ENCODE measurements at regions not wholly inside any gene's neighbourhood (a gene's known extent, or its start where the extent isn't known, plus 50 kb on each side); places are given as distances from the start of the nearest gene placed in this dataset.

GRCh38 chr13:30034458-30034795, 184.0 kb upstream of the UBL3 start:
- Histone ChIP-seq H3K4me3 (no peak overlapping the region), H3K36me3 (no peaks in the 10 kb centered on the region), H3K27me3 (replicated peaks) (no peaks in the 10 kb centered on the region), H3K4me1 (replicated peaks) (peaks cover 45% of the 10 kb centered on the region), H3K9me3 (replicated peaks) (no peaks in the 10 kb centered on the region), H3K27ac (peak overlapping the region; percentile 58)
- DNase-seq (ENCODE audit: low read depth in 1 of 2, low spot score in 2 of 2), result no peak

- H3K27me3 ChIP-seq (replicated peaks), result no peaks in the 10 kb centered on the region
- DNase-seq (ENCODE audit: low read depth in 1 of 2, low spot score in 2 of 2), result peak; percentile 66 to 87
- no peaks in the 10 kb centered on the region for H3K9me3 ChIP-seq (replicated peaks)
- H3K4me3 ChIP-seq, result no peak overlapping the region
- H3K4me1 ChIP-seq (replicated peaks), result peaks cover 40% of the 10 kb centered on the region
- H3K27ac ChIP-seq, result peak overlapping the region; percentile 58
- H3K36me3 ChIP-seq, result no peaks in the 10 kb centered on the region
These were observed 183.5 kb upstream of the UBL3 start for GRCh38 chr13:30033681-30034457.

- Histone ChIP-seq H3K9me3 (replicated peaks) (no peaks in the 10 kb centered on the region), H3K36me3 (no peaks in the 10 kb centered on the region), H3K27ac (no peak overlapping the region), H3K4me1 (replicated peaks) (peaks cover 24% of the 10 kb centered on the region), H3K4me3 (no peak overlapping the region), H3K27me3 (replicated peaks) (no peaks in the 10 kb centered on the region)
- DNase-seq (ENCODE audit: low read depth in 1 of 2, low spot score in 2 of 2), result no peak
These were observed 181.8 kb upstream of the UBL3 start for GRCh38 chr13:30032263-30032662.

GRCh38 chr13:30031488-30031887, 181.1 kb upstream of the UBL3 start:
- H3K9me3 ChIP-seq (replicated peaks), result no peaks in the 10 kb centered on the region
- H3K27ac ChIP-seq, result no peak overlapping the region
- H3K27me3 ChIP-seq (replicated peaks), result no peaks in the 10 kb centered on the region
- peaks cover 23% of the 10 kb centered on the region for H3K4me1 ChIP-seq (replicated peaks)
- no peaks in the 10 kb centered on the region for H3K36me3 ChIP-seq
- DNase-seq (ENCODE audit: low read depth in 1 of 2, low spot score in 2 of 2), result no peak
- H3K4me3 ChIP-seq, result no peak overlapping the region

GRCh38 chr13:30030141-30030750, 179.8 kb upstream of the UBL3 start:
- no peaks in the 10 kb centered on the region for H3K27me3 ChIP-seq (replicated peaks)
- no peak for DNase-seq (ENCODE audit: low read depth in 1 of 2, low spot score in 2 of 2)
- no peaks in the 10 kb centered on the region for H3K36me3 ChIP-seq
- H3K9me3 ChIP-seq (replicated peaks), result no peaks in the 10 kb centered on the region
- no peak overlapping the region for H3K27ac ChIP-seq
- no peak overlapping the region for H3K4me3 ChIP-seq
- H3K4me1 ChIP-seq (replicated peaks), result peaks cover 23% of the 10 kb centered on the region

GRCh38 chr13:30027569-30028455, 177.4 kb upstream of the UBL3 start:
- DNase-seq (ENCODE audit: low read depth in 1 of 2, low spot score in 2 of 2), result no peak
- Histone ChIP-seq H3K36me3 (no peaks in the 10 kb centered on the region), H3K27ac (no peak overlapping the region), H3K4me1 (replicated peaks) (peaks cover 5% of the 10 kb centered on the region), H3K9me3 (replicated peaks) (no peaks in the 10 kb centered on the region), H3K4me3 (no peak overlapping the region), H3K27me3 (replicated peaks) (no peaks in the 10 kb centered on the region)

- no peaks in the 10 kb centered on the region for H3K9me3 ChIP-seq (replicated peaks)
- H3K4me3 ChIP-seq, result no peak overlapping the region
- no peak for DNase-seq (ENCODE audit: low read depth in 1 of 2, low spot score in 2 of 2)
- H3K27me3 ChIP-seq (replicated peaks), result no peaks in the 10 kb centered on the region
- H3K27ac ChIP-seq, result no peak overlapping the region
- no peaks in the 10 kb centered on the region for H3K4me1 ChIP-seq (replicated peaks)
- no peaks in the 10 kb centered on the region for H3K36me3 ChIP-seq
These were observed 176.5 kb upstream of the UBL3 start for GRCh38 chr13:30026909-30027308.

- H3K27ac ChIP-seq, result no peak overlapping the region
- DNase-seq (ENCODE audit: low read depth in 1 of 2, low spot score in 2 of 2), result no peak
- H3K4me3 ChIP-seq, result no peak overlapping the region
These were observed 175.7 kb upstream of the UBL3 start for GRCh38 chr13:30026093-30026492.

GRCh38 chr13:30025351-30025750, 174.9 kb upstream of the UBL3 start:
- Histone ChIP-seq H3K27ac (no peak overlapping the region), H3K9me3 (replicated peaks) (no peaks in the 10 kb centered on the region), H3K36me3 (no peaks in the 10 kb centered on the region), H3K4me3 (no peak overlapping the region), H3K27me3 (replicated peaks) (no peaks in the 10 kb centered on the region), H3K4me1 (replicated peaks) (peaks cover 4% of the 10 kb centered on the region; the same call in 1 of the 2 replicates)
- DNase-seq (ENCODE audit: low read depth in 1 of 2, low spot score in 2 of 2), result no peak

More at GRCh38 chr13:30026093-30026492, 175.7 kb upstream of the UBL3 start:
- no peaks in the 10 kb centered on the region for H3K27me3 ChIP-seq (replicated peaks)
- H3K9me3 ChIP-seq (replicated peaks), result no peaks in the 10 kb centered on the region
- no peaks in the 10 kb centered on the region for H3K36me3 ChIP-seq
- peaks cover under 1% of the 10 kb centered on the region; the same call in 1 of the 2 replicates for H3K4me1 ChIP-seq (replicated peaks)

GRCh38 chr13:30024125-30024865, 173.9 kb upstream of the UBL3 start:
- Histone ChIP-seq H3K27ac (no peak overlapping the region), H3K9me3 (replicated peaks) (no peaks in the 10 kb centered on the region), H3K36me3 (no peaks in the 10 kb centered on the region), H3K4me3 (no peak overlapping the region), H3K27me3 (replicated peaks) (no peaks in the 10 kb centered on the region), H3K4me1 (replicated peaks) (peaks cover 4% of the 10 kb centered on the region; the same call in 1 of the 2 replicates)
- no peak for DNase-seq (ENCODE audit: low read depth in 1 of 2, low spot score in 2 of 2)

GRCh38 chr13:30023196-30023895, 172.9 kb upstream of the UBL3 start:
- H3K36me3 ChIP-seq, result no peaks in the 10 kb centered on the region
- H3K4me3 ChIP-seq, result no peak overlapping the region
- no peak for DNase-seq (ENCODE audit: low read depth in 1 of 2, low spot score in 2 of 2)
- H3K27ac ChIP-seq, result no peak overlapping the region
- H3K4me1 ChIP-seq (replicated peaks), result peaks cover 4% of the 10 kb centered on the region; the same call in 1 of the 2 replicates
- no peaks in the 10 kb centered on the region for H3K27me3 ChIP-seq (replicated peaks)
- H3K9me3 ChIP-seq (replicated peaks), result no peaks in the 10 kb centered on the region

GRCh38 chr13:30022796-30023195, 172.4 kb upstream of the UBL3 start:
- Histone ChIP-seq H3K9me3 (replicated peaks) (no peaks in the 10 kb centered on the region), H3K4me3 (no peak overlapping the region), H3K27ac (no peak overlapping the region), H3K27me3 (replicated peaks) (no peaks in the 10 kb centered on the region), H3K36me3 (no peaks in the 10 kb centered on the region), H3K4me1 (replicated peaks) (peaks cover 4% of the 10 kb centered on the region; the same call in 1 of the 2 replicates)
- no peak for DNase-seq (ENCODE audit: low read depth in 1 of 2, low spot score in 2 of 2)

GRCh38 chr13:30022256-30022655, 171.8 kb upstream of the UBL3 start:
- H3K4me1 ChIP-seq (replicated peaks), result peaks cover 4% of the 10 kb centered on the region; the same call in 1 of the 2 replicates
- no peak for DNase-seq (ENCODE audit: low read depth in 1 of 2, low spot score in 2 of 2)
- no peaks in the 10 kb centered on the region for H3K36me3 ChIP-seq
- H3K27ac ChIP-seq, result no peak overlapping the region
- no peak overlapping the region for H3K4me3 ChIP-seq
- H3K27me3 ChIP-seq (replicated peaks), result no peaks in the 10 kb centered on the region
- no peaks in the 10 kb centered on the region for H3K9me3 ChIP-seq (replicated peaks)
